Lower leg skin (tissue), 4 donors: ENCODE measurements at regions not wholly inside any gene's neighbourhood (a gene's known extent, or its start where the extent isn't known, plus 50 kb on each side); places are given as distances from the start of the nearest gene placed in this dataset.

Source experiments
- DNase-seq, 2 donors: peaks; one replicate each; pipeline ENCODE4 v3.0.0-alpha.2; 2019; ENCODE audit warnings: low spot score in 2 of 2
- H3K4me3 ChIP-seq: fragments of 200-600 bp; sonication (generic); 2 replicates; pipeline ENCODE4 v1.5.1; 2017; ENCODE audit warnings: mild to moderate bottlenecking, low read depth; ENCODE audit not compliant: poor library complexity, severe bottlenecking
- CTCF ChIP-seq, 3 donors: fragments of 450-650 bp; IDR thresholded peaks; one replicate each; pipeline ENCODE4 v1.5.1; 2016; ENCODE audit warnings: antibody characterized with exemption in 3 of 3, mild to moderate bottlenecking in 3 of 3, moderate library complexity in 2 of 3
- POLR2A ChIP-seq, 2 donors: fragments of 450-650 bp; IDR thresholded peaks; one replicate each; pipeline ENCODE4 v1.6.1; 2016 to 2017; ENCODE audit warnings: antibody characterized with exemption in 2 of 2, mild to moderate bottlenecking in 1 of 2, moderate library complexity in 1 of 2
- WGBS, 2 donors: methylation state at CpG; one replicate each; pipeline ENCODE4 v1.1.5; 2018; 5-methylcytosine and 5-hydroxymethylcytosine counted together
- intact Hi-C: fragments of 100-400 bp; cut with DNase I; formaldehyde crosslinking; loops from one replicate; pipeline ENCODE4 v1.15.0; 2023; ENCODE audit warnings: low total_unique reads

- DNase-seq = no peak
- intact Hi-C loops = no loop called here
- TF ChIP-seq POLR2A (IDR thresholded peaks at IDR 0.05) (no peak), CTCF (IDR thresholded peaks at IDR 0.05) (no peak)
- H3K4me3 ChIP-seq = no peak overlapping the region
Measured at GRCh38 chr2:82652117-82652516, 1807.0 kb downstream of the SUCLG1 start.

- intact Hi-C loops = no loop called here
- 78 to 88% methylated on average over 2 of the region's 2 CpGs for WGBS, 2 donors
- no peak overlapping the region for H3K4me3 ChIP-seq
- TF ChIP-seq CTCF (IDR thresholded peaks at IDR 0.05) (no peak), POLR2A (IDR thresholded peaks at IDR 0.05) (no peak)
- DNase-seq = no peak
Measured at GRCh38 chr2:82650038-82650437, 1809.0 kb downstream of the SUCLG1 start.

- 65 to 77% methylated on average over 2 of the region's 2 CpGs for WGBS, 2 donors
- TF ChIP-seq POLR2A (IDR thresholded peaks at IDR 0.05) = no peak
- TF ChIP-seq CTCF (IDR thresholded peaks at IDR 0.05) = no peak
- no peak overlapping the region for H3K4me3 ChIP-seq
- no peak for DNase-seq
- intact Hi-C loops = no loop called here
Measured at GRCh38 chr2:82641598-82642180, 1817.4 kb downstream of the SUCLG1 start.

DNA sequence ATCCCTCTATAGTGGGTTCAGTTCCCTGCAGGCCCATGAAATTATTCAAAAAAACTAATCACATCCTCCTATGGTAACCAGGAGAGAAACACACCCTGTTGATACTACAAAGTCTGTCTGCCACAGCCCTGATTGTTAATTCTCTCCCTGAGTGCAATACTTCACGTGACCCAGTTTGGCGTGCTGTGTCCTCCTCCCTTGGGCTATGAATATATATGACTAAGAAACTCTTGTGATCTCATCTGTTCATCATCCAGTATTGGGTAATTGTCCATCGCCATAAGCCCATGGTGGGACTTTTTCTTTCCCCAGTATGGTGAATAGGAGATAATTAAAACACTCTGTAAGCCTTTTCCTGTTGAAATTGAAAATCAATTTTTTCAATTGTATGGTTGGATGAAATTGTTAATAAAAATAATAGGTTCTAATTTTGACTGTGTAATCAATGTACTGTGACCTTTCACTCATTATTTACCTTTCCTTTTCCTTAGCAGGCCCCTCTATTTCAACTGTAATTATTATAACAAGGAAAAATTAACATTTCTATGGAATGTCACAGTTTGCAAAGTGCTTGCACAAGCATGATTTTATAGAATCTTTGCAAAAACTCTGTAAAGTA lies 1822.6 kb downstream of the SUCLG1 start:
- no peak overlapping the region for H3K4me3 ChIP-seq
- intact Hi-C loops = no loop called here
- DNase-seq = no peak
- no peak for TF ChIP-seq CTCF (IDR thresholded peaks at IDR 0.05)
- TF ChIP-seq POLR2A (IDR thresholded peaks at IDR 0.05) = no peak
- 66 to 78% methylated on average over 3 of the region's 3 CpGs for WGBS, 2 donors

- no peak overlapping the region for H3K4me3 ChIP-seq
- no peak for TF ChIP-seq CTCF (IDR thresholded peaks at IDR 0.05)
- TF ChIP-seq POLR2A (IDR thresholded peaks at IDR 0.05) = no peak
- intact Hi-C loops = no loop called here
- DNase-seq = no peak
Measured at GRCh38 chr2:82599021-82599420, 1860.1 kb downstream of the SUCLG1 start.

- H3K4me3 ChIP-seq = no peak overlapping the region
- 78 to 82% methylated on average over 1 of the region's 1 CpG for WGBS, 2 donors
- intact Hi-C loops = no loop called here
- TF ChIP-seq CTCF (IDR thresholded peaks at IDR 0.05) (no peak), POLR2A (IDR thresholded peaks at IDR 0.05) (no peak)
- DNase-seq = no peak
Measured at GRCh38 chr2:82596581-82596980, 1862.5 kb downstream of the SUCLG1 start.
